ENCODE measurements at regions not wholly inside any gene's neighbourhood (a gene's known extent, or its start where the extent isn't known, plus 50 kb on each side); places are given as distances from the start of the nearest gene placed in this dataset.
"Not testable (repeated sequence)": the region's sequence is repeated elsewhere in the genome, so short reads cannot be mapped to it uniquely, and the experiment has no call there.

- DNase-seq = no peak
These were observed 235.2 kb downstream of the OR4C45 start for GRCh38 chr11:50267851-50268250.

GRCh38 chr11:50275133-50275532, 242.5 kb downstream of the OR4C45 start:
- no peak for DNase-seq

DNA sequence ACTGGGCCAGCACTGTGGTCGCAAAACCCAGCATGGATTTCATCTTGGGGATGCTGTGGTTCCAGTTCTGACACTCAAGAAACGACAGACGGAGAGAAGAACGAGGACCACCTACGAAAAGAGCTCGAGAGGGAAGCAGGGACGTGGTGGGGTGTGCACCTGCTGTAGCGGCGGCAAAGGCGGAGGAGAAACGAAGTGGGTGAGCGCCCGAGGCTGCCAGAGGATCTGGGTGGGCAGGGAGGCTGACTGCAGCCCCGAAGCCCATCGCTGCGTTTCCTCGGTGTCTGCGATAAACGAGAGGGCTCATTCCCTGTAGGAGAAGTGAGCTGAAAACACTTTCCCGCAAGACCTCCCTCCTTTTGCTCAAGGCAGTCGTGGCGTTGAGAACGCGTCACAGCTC, 246.1 kb downstream of the OR4C45 start:
- DNase-seq = no peak

- peak; percentile 1 for DNase-seq
These were observed 265.7 kb downstream of the OR4C45 start for GRCh38 chr11:50298182-50298988.

- DNase-seq = not testable (repeated sequence)
These were observed 298.0 kb downstream of the OR4C45 start for GRCh38 chr11:50330723-50331122.

DNA sequence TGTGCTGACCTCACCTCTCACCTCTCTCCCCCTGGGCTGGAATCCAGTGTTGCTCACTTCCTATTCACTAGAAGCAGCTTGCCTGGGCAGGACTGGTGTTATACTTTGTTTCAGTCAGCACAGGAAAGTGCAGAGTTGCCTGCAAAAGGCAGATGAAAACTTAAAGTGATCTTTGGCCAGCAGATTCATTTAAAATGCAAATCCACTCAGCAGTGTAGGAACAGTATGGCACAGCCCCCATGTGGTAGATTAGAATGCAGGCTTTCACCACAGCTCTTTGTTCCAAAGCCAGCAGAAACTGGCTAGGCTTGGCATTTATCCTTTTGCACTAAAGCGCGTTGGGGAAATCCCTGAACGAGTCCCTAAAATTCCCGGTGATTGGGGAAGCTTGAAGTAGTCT, 301.2 kb downstream of the OR4C45 start:
- DNase-seq = no peak

DNA sequence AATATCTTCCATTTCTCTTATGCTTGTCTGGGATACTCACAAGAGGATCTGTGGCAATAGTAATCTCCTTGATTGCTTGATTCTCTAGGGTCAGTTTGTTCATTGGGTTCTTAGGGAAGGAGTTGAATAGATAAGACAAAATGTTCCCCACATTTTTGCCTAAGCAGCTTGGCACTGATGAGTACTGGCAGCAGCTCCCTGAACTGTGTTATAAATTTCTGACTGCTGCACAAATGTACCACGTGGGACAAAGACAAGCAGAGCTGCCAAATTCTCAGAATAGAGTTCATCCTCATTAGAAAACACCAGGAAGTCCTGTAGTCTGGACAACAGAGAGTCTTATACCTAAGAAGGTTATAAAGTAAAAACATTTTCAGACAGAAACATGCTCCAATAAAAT, 304.8 kb downstream of the OR4C45 start:
- not testable (repeated sequence) for DNase-seq

DNA sequence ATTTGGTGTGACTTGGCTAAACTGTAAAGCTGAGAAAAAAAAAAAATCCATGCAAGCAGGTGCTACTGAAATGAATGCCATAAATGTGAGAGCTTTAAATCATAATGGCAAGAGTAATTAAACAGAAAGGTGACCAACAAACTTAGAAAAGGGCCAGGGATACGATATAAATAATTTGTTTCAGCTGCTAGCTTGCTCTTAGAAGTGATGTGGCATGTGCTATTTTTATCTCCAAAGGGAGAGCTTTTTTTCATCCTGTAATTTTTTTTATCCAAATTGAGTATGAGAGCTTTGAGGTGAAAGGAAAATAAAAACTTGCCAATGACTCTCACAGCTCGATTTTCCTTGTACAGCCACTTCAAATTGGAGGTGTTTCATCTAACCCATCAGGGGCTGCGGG, 315.3 kb downstream of the OR4C45 start:
- DNase-seq = not testable (repeated sequence)

DNA sequence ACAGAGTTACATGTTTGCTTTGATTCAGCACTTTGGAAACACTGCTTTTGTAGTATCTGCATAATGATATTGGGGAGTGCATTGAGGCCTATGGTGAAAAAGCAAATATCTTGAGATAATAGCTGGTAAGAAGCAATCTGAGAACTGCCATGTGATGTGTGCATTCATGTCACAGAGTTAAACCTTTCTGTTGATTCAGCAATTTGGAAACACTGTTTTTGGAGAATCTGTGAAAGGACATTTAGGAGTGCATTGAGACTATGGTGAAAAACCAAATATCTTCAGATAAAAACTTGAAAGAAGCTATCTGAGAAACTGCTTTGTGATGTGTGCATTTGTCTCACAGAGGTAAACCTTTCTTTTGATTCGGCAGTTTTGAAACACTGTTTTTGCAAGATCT, 346.8 kb downstream of the OR4C45 start:
- DNase-seq = no peak

GRCh38 chr11:50394017-50394416, 361.3 kb downstream of the OR4C45 start:
- DNase-seq = no peak

- no peak for DNase-seq
These were observed 380.2 kb downstream of the OR4C45 start for GRCh38 chr11:50412832-50413231.

GRCh38 chr11:50423208-50423607, 390.5 kb downstream of the OR4C45 start:
- DNase-seq = peak; percentile 1
